HG02610 (cell line): ENCODE measurements at regions not wholly inside any gene's neighbourhood (a gene's known extent, or its start where the extent isn't known, plus 50 kb on each side); places are given as distances from the start of the nearest gene placed in this dataset.
"Not testable (repeated sequence)": the region's sequence is repeated elsewhere in the genome, so short reads cannot be mapped to it uniquely, and the experiment has no call there.

Source experiments
- ATAC-seq: cut with Tn5 transposase; IDR thresholded peaks from one replicate; pipeline ENCODE4 v1.9.1; 2021; ENCODE audit warnings: mild to moderate bottlenecking, moderate library complexity; ENCODE audit not compliant: unreplicated experiment

DNA sequence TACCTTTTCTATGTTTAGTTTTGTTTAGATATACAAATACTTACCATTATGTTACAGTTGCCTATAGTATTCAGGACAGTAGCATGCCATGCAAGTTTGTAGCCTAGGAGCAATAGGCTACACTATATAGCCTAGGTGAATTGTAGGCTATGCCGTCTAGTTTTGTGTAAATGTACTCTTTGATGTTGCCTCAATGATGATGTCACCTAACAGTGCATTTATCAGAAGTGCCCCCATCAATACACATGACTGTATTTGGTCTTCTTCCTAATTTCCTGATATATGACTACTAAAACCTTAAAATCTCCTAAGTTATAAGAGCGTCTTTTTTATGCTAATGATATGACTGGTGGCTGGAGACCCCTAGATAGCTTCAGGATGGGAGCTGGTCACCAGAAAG is 394.4 kb upstream of the STXBP6 start:
- no peak for ATAC-seq

DNA sequence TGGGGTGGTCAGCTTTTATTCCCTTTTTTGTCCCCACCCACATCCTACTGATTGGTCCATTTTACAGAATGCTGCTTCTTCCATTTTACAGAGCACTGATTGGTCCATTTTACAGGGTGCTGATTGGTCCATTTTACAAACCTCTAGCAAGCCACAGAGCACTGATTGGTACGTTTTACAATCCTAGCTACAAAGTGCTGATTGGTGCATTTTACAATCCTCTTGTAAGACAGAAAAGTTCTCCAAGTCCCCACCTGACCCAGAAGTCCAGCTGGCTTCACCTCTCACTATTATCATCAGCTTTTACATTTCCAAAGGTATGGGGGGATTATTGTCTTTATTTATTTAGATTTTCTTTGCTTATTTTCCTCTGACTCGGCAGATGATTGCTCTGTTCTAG is 390.4 kb upstream of the STXBP6 start:
- ATAC-seq: not testable (repeated sequence)

DNA sequence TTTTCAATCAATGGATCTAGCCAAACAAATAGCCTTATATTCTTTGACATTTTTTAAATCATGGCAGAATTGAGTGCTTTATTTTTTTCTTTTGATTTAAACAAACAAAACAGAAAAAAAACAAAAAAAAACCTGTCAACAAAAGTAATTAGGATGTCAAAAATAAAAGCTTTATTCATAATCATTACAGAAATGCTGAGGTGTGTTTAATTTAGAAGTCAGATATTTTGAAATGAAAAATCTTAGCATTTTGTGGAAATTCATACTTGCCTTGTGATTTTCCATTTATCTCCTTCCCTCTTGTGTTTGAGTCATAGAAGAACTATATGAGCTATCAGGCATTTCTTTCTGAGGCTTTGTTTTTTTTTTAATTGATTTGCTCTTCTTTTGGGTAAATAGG is 387.0 kb upstream of the STXBP6 start:
- ATAC-seq: no peak

DNA sequence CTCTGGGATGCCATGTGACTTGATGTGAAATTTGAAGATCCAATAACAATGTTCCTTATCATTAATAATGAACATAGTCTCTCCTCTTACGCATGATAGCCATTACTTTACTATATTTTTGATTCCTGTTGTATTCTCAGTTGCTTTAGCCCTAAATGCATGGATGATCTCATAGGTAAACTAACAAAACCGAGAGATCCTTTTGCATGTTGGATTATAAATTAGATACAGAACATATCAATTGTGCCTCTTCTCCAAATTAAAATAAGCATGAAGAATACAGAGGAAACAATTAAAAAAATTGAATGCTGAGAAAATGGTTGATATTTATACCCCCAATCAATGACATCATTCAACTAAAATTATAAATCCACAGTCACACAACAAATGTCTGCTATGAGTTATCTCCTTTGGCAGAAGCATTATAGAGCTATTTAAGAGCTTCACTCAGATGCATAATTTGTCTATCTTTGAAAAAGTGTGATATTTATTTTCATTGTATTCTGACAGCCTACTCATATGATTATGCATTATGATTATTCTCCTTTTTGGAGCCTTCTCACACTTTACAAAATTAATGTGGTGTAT is 386.4 kb upstream of the STXBP6 start:
- no peak for ATAC-seq

DNA sequence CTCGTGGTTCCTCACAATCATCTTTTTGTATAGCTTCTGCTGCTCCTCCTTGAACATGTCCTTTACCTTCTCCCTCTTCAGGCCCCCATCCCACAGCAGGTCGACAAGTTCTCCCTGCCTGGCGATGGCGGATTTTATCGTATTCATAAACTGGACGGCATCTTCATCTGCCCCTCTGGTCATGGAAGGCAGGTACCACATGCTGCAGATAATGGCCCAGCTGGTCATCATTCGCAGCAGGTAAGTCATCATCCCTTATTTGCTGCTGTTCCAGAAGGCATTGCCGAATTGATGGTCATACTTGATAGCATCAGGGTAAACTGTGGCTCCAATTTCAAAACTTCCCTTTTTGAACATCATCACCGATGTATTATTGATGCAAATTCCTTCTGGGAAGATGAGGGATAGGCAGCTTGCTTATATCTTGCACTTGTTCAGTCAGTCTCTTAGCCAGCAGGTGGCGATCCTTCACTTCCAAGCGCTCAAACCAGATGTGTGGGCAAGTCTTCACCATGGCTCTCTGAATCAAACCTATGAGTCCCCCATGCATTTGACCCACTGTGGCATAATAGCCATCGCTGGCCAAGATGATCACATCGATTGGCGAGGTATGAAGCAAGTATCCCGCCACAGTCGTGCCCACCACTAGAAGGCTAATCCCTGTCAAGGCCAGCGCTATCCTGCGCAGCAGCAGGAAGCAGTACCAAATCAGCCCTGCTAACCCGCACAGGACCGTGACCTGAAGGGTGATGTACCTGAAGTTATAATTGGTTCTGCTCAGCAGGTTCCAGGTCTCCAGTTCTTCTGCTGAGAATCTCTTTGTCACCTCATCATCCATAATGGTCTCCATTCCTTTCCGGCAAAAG is 381.5 kb upstream of the STXBP6 start:
- no peak for ATAC-seq

DNA sequence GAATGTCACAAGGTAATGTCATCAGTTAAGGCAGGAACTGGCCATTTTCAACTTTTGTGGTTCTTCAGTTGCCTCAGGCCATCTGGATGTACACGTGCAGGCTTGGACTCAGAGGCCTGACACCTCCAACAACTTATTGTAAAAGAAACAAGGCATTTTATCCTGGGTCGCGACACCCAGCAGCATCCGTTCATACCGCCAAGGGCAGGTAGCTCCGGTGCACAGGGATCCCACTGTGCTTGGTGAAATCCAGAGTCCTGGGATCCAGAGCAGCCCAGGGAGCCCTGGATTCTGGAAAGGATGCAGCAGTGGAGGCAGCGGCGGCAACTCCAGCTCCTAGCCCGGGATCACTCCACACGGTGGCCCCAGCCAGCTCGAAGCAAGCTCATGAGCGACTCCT is 380.9 kb upstream of the STXBP6 start:
- no peak for ATAC-seq

DNA sequence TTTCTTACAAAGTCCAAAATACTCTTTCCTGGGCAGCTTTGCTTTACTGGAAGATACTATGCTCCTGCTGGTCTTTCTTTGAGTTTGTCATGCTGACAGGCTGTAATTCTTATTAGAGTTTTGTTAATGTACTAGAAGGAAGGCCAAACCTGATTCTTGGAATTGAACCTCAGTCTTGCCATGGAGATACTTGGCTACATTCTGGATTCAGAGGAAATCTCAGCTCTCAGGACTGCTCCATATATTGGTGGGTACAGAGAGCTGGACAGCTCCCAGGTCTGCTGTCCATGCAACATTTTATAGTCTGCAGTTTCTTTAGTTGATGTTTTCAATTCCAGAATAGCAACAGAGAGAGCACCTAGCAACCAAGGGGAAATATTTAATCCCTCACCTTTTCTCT is 363.1 kb upstream of the STXBP6 start:
- no peak for ATAC-seq

DNA sequence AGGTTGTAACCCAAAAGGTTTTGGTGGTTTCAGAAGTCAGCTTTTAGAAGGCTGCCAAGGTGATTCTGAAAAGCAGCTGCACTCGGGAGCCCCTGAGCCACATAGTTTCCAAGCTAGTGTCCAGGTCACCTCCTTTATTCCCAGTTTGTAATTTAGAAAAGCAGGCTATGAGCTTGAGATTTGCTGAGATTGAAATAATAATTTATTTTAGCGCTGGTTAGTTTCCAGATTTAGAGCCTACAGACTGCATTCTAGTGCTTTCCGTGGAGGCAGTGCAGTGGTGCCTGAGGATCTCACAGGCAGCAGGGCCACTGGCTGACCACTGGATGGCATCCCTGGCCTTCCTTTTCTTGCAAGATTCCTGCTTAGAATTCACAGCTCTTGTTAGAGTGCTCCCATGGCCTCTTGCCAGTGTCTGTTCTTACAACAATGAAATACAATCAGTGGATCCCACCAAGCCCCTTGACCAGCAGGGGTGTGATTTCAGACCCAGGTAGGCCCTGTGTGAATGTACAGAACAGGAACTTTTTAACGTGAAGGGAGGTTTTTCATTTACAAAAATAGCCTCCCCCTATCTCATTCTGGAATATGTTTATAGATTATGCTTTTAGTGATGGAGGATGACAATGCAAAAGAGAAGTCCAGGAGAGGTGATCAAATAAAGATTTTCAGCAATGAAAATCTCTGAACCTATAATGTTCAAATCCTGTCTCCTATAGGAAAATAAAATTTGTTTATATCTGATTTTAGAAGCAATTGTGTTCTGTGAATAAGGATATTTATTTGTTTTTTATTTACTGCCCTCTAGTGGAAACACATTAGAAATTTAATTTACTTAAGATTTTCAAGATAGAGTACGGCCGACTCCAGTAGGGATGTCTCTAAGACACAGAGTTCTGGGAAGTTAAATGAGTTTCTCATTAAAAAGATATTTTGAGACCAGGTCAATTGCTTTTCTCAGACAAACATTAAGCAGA is 362.1 kb upstream of the STXBP6 start:
- ATAC-seq: no peak

DNA sequence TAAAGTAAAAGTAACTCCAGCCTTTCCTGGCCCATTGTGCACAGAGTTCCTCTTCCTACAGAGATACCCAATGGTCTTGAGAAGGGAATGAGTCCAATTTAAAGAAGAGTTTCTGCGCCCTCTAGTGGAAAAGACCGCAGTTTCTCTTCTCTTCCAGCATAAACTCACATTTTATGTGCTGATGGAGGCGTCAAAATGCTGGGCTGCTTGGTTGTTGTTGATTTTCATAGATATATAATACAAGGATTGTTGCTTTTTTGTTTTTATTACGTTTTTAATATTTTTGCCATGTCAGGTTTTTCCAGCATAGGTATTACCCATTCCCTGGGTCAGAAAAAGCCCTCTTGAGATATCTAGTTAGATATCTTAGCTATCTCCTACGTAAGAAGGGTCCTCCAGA is 356.9 kb upstream of the STXBP6 start:
- no peak for ATAC-seq

DNA sequence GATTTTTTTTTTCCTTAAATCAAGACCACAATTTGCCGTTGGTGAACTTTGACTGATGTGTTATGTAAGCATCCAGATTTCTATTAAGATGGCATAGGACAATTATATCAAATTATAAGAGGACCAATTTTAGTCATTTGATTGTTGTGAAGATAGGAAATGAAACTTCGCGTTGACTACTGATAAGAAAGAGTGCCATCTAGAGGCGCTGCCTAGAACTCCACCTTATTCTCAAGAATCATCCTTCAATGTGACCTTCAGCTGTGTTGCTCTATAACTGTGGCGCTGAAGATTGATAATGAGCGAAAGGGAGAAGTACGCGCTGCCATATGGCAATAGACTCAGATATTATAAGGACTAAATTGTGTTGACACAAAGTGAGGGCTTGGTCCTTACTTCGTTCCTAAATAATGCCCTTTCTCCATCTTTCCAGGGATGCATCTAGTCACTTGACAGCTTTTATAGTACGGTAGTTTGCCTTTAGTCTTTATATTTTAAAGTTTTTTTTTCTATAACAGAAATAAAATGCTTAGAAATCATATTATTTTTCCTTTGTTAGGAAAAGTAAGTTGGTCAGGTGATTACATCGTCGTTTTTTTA is 350.8 kb upstream of the STXBP6 start:
- ATAC-seq: peak; percentile 47

DNA sequence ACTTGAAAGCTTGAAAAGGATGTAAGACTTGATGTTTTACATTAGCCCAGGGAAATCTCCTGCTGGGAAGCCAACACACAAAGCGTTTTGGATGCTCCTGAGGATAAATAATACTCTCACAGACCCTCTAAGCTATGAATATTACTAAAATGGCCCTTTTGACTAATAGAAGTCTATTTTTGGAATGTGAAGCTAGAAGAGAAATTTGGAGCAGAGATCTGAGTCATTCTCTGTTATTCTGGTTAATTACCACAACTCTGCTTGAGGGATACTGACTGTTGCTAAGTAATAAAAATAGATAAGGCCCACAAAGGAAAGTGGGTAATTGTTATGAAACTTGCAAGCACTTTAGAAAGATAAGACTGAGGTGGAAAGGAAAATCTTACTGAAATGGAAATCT is 346.2 kb upstream of the STXBP6 start:
- peak; percentile 80 for ATAC-seq

DNA sequence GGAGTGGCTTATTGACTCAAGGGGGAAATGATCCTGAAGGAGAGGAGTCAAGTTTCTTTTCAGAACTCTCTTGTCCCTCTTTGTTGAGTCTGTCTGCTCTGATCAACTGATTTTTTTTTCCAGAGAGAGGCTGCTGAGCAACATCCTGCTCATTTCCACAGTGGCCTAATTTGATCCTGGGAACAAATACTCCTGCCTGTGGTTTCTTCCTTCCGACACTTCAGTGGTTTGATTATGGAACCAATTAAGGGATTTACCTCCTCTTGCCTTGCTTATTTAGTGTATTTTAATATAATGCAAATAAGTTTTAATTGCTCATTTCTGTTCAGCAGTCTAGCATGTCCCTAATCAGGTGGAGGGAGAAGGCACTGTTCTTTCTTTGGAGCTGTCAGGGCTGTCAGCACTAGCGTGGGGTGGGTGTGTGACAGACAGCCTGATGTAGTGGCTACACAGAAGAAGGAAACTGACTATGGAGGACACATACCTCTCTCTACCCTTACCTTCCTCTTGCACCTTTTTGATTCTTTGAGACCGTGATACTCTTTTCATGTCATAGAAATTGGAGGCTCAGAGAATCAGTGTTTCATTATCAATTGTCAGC is 344.9 kb upstream of the STXBP6 start:
- no peak for ATAC-seq

DNA sequence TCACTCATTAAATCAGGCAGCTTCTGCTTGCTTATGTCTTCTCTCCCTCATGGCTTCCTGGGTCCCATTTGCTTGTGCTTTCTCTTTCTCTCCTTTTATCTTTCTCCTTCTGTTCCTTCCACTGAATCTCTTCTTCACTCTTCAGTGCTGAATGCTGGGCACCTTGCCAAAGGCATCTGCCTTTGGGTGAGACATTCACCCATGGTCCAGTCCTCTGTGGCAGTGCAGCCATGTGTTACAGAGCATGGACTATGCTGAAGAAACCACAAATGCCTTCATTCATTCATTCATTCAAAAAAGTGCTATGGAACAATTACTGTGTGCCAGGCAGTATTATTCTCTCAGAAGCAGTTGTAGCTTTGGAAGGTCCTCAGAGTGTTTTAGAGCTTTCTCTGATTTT is 344.4 kb upstream of the STXBP6 start:
- ATAC-seq: no peak

DNA sequence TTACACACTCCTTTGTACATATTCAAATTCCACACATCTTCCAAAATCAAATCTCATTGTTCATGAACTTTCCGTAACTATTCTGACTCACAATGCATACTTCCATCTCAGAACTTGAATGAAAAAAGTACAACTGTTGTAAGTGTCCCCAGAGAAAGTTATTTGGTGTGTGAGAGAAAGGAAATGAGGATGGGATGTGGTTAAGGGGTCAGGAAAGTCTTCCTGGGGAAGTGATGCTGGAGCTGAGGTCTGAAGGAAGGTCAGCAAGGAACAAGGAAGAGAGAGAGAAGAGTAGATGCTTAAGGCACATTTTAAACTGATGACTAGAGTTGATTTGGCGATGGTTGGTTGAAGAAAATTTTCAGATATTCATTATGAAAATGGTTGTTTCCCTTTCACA is 340.0 kb upstream of the STXBP6 start:
- no peak for ATAC-seq

DNA sequence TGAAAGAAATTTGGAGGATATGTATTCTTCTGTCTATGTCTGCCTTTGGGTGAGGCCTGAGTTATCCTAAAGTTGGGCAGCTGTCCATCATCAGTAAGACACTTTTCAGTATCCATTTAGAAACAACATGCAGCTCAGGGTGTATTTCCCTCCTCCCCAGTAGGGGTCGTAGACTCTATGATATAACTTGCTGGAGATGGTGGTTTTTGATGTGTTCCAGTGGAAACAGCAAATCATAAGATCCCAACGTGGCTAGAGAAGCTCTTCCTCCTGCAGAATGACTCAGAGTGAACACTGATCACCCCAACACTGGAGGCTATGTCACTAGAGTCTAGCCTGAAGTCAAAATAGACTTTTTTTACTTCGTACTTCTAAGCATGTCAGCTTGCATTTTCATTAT is 331.6 kb upstream of the STXBP6 start:
- peak; percentile 44 for ATAC-seq

DNA sequence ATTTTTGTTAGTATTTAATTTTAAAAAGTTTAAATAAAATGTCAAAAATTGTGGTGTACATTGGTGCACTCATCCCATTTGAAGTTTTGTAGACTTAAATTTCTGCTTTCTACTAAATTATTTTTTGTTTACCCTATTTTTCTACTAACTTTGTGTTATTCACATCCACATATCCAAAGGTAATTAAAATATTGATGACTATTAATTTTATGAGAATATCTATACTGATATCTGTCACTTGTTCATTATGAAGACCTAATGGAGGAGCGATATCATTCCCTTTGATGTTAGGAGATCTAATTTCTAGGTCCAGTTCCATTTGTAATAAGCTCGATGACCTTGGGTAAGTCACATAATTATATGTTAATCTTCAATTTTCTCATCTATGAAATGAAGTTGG is 325.7 kb upstream of the STXBP6 start:
- no peak for ATAC-seq

DNA sequence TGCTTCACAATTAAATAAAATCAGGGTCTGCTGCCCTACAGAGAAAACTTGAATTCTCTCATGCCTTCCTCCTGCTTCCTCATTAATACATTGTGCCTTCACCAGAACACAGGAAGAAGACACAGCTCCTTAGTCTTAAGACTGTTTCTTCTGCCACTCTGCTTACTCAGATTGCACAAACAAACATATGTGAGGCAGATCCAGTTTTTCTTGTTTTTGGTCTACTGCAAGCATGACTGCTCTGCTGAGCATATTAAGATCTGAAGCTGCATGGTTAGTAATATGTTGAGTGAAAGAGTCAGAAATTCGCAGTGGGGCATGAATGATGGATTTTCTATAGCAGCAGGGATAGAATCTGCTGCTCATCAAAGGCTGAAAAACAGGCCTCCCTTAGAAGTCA is 321.1 kb upstream of the STXBP6 start:
- no peak for ATAC-seq

DNA sequence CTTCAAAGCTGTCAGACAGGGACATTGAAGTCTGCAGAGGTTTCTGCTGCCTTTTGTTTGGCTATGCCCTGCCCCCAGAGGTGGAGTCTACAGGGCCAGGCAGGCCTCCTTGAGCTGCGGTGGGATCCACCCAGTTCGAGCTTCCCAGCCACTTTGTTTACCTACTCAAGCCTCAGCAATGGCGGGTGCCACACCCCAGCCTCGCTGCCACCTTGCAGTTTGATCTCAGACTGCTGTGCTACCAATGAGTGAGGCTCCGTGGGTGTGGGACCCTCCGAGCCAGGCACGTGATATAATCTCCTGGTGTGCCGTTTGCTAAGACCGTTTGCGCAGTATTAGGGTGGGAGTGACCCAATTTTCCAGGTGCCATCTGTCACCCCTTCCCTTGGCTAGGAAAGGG is 320.1 kb upstream of the STXBP6 start:
- not testable (repeated sequence) for ATAC-seq

DNA sequence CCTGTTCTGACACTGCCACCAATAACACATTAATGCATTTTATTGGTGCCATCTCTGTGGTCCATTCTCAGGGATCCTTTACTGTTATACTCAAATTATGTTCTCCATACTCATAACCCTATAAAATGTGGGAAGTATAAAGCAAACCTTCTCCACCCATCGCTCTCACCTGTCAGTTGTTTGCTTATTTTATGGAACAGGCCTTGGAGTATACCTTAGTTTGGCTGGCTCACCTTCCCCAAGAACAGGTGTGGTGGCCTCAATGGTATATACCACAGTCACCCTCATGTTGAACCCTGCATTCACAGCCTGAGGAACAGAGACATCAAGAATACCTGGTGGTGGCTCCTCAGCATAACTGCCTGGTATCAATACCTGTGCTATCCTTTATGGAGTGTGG is 308.4 kb upstream of the STXBP6 start:
- ATAC-seq: no peak

DNA sequence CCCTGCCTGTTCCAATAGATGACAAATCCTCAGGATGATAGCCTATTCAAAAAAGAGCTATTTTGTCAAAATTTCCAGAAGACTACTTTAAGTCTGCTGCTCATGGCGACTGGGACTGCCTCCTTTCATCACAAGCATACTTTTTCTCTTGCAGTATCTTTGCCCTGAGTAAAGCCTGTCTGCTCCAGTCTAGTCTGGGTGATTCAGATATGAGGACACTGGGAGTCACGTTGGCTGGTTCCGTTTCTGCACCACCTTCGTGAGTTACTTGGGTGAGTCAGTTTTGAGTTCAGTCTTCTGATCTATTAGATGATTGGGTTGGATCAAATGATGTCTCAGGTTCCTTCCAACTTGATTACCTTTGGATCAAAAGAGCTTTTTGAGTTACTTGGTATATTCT is 301.3 kb upstream of the STXBP6 start:
- ATAC-seq: no peak

DNA sequence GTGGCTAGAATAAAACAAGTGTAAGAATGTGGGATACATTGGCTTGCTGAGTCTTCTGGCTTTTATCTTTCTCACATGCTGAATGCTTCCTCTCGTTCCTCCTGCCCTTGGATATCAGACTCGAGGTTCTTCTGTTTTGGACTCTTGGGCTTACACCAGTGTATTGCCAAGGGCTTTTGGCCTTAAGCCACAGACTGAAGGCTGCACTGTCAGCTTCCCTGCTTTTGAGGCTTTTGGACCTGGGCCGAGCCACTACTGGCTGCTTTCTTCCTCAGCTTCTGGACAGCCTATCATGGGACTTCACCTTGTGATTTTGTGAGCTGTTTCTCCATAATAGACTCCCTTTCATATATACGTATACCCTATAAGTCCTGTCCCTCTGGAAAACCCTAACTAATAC is 300.9 kb upstream of the STXBP6 start:
- ATAC-seq: no peak
